H1 (cell line): ENCODE measurements at regions not wholly inside any gene's neighbourhood (a gene's known extent, or its start where the extent isn't known, plus 50 kb on each side); places are given as distances from the start of the nearest gene placed in this dataset.

ENCODE experiments used
- CTCF ChIA-PET: fragments of 300-600 bp; sonication (Branson Sonifier 250); formaldehyde crosslinking; loops from one replicate; lab custom pipeline; 2021; ENCODE audit not compliant: partially characterized antibody; lab: Charles Lee
- POLR2A ChIA-PET: fragments of 300-600 bp; sonication (Branson Sonifier 250); formaldehyde crosslinking; loops from one replicate; lab custom pipeline; 2021; ENCODE audit warnings: inconsistent platforms; ENCODE audit not compliant: partially characterized antibody; lab: Charles Lee
- DNase-seq, 2 experiments: peaks; one replicate each; pipeline versions ENCODE4 v3.0.0 to v3.0.0-alpha.2; 2010 to 2022; ENCODE audit warnings: low spot score in 2 of 2, low read depth in 1 of 2, mixed read lengths in 1 of 2
- FAIRE-seq: peaks from 2 replicates; lab custom pipeline; 2011; peaks lifted over from hg19 to GRCh38; lab: Jason Lieb, UNC
- H2AFZ ChIP-seq: 2 replicates; pipeline ENCODE4 v1.8.1; 2012; ENCODE audit warnings: low read length, inconsistent platforms
- H2AK5ac ChIP-seq: 2 replicates; pipeline ENCODE4 v1.6.1; 2013; ENCODE audit warnings: low read depth, low read length
- H2BK120ac ChIP-seq: replicated peaks from 2 replicates; pipeline ENCODE3; 2013; ENCODE audit warnings: low read depth, low read length, inconsistent platforms
- H2BK12ac ChIP-seq: 2 replicates; pipeline ENCODE4 v1.6.1; 2013; ENCODE audit warnings: low read depth, low read length
- H2BK15ac ChIP-seq: 2 replicates; pipeline ENCODE4 v1.6.1; 2013; ENCODE audit warnings: low read length
- H2BK20ac ChIP-seq: 2 replicates; pipeline ENCODE4 v1.6.1; 2013; ENCODE audit warnings: low read length
- H2BK5ac ChIP-seq: 2 replicates; pipeline ENCODE4 v1.6.1; 2013; ENCODE audit warnings: low read depth, low read length
- H3K14ac ChIP-seq: 2 replicates; pipeline ENCODE4 v1.6.1; 2013; ENCODE audit warnings: inconsistent platforms; ENCODE audit not compliant: insufficient read length
- H3K18ac ChIP-seq: 2 replicates; pipeline ENCODE4 v1.6.1; 2013; ENCODE audit warnings: low read length; ENCODE audit errors: extremely low read depth
- H3K23ac ChIP-seq: 2 replicates; pipeline ENCODE4 v1.6.1; 2013; ENCODE audit warnings: inconsistent platforms; ENCODE audit not compliant: insufficient read length
- H3K23me2 ChIP-seq: 2 replicates; pipeline ENCODE4 v1.6.1; 2013; ENCODE audit warnings: low read depth, low read length
- H3K27ac ChIP-seq: 2 replicates; pipeline ENCODE4 v1.6.1; 2011; ENCODE audit warnings: low read depth, low read length, inconsistent platforms
- H3K27me3 ChIP-seq, 4 experiments: replicated peaks in 1 of 4; 1 replicate in 1 of 4; 2 replicates in 3 of 4; pipeline versions ENCODE4 v1.6.1 to v1.8.1; 2011 to 2013; ENCODE audit warnings: low read length in 3 of 4, mild to moderate bottlenecking in 3 of 4, inconsistent platforms in 2 of 4, mixed read lengths in 2 of 4, moderate library complexity in 1 of 4; ENCODE audit not compliant: control insufficient read depth in 3 of 4, insufficient read depth in 3 of 4; ENCODE audit errors: extremely low read depth in 1 of 4
- H3K36me3 ChIP-seq, 4 experiments: 2 replicates each; pipeline versions ENCODE4 v1.6.1 to v1.8.1; 2011 to 2013; ENCODE audit warnings: mild to moderate bottlenecking in 4 of 4, low read length in 3 of 4, moderate library complexity in 2 of 4, control low read depth in 1 of 4, inconsistent platforms in 1 of 4; ENCODE audit not compliant: insufficient read depth in 4 of 4, control insufficient read depth in 2 of 4
- H3K4ac ChIP-seq: replicated peaks from 2 replicates; pipeline ENCODE3; 2013; ENCODE audit warnings: low read length, low read depth, mixed read lengths, inconsistent platforms; ENCODE audit not compliant: insufficient read length
- H3K4me1 ChIP-seq, 4 experiments: replicated peaks in 1 of 4; 1 replicate in 1 of 4; 2 replicates in 3 of 4; pipeline versions ENCODE4 v1.6.1 to v1.8.1; 2011 to 2013; ENCODE audit warnings: low read length in 3 of 4, inconsistent platforms in 2 of 4, mixed read lengths in 1 of 4; ENCODE audit not compliant: insufficient read depth in 4 of 4, control insufficient read depth in 3 of 4
- H3K4me2 ChIP-seq, 2 experiments: 2 replicates each; pipeline versions ENCODE4 v1.6.1 to v1.8.1; 2011 to 2013; ENCODE audit warnings: low read depth in 2 of 2, low read length in 2 of 2, control low read depth in 1 of 2, inconsistent platforms in 1 of 2, mild to moderate bottlenecking in 1 of 2; ENCODE audit not compliant: insufficient read depth in 1 of 2
- H3K4me3 ChIP-seq, 4 experiments: fragments of 200-600, 300-600 bp in 1 of 4; sonication (generic), shearing (Covaris generic), sonication (Bioruptor Twin) in 1 of 4; 2 replicates each; pipeline versions ENCODE4 v1.5.1 to v1.8.1; 2011 to 2016; ENCODE audit warnings: low read length in 4 of 4, low read depth in 3 of 4, control low read depth in 2 of 4, inconsistent platforms in 2 of 4, mild to moderate bottlenecking in 2 of 4, mixed read lengths in 1 of 4, moderate library complexity in 1 of 4; ENCODE audit not compliant: insufficient read depth in 2 of 4; ENCODE audit errors: extremely low read depth in 1 of 4
- H3K56ac ChIP-seq: replicated peaks from 2 replicates; pipeline ENCODE3; 2013; ENCODE audit warnings: low read depth, mild to moderate bottlenecking, mixed read lengths, low read length, inconsistent platforms; ENCODE audit not compliant: insufficient read length
- H3K79me1 ChIP-seq: 2 replicates; pipeline ENCODE4 v1.6.1; 2013; ENCODE audit warnings: low read depth, low read length, control low read depth
- H3K79me2 ChIP-seq, 2 experiments: 2 replicates each; pipeline versions ENCODE4 v1.6.1 to v1.8.1; 2012 to 2013; ENCODE audit warnings: low read length in 2 of 2, mild to moderate bottlenecking in 2 of 2, inconsistent platforms in 1 of 2; ENCODE audit not compliant: insufficient read depth in 2 of 2, control insufficient read depth in 1 of 2
- H3K9ac ChIP-seq, 4 experiments: replicated peaks in 1 of 4; 1 replicate in 1 of 4; 2 replicates in 3 of 4; pipeline versions ENCODE4 v1.6.1 to v1.8.1; 2011 to 2013; ENCODE audit warnings: low read depth in 3 of 4, low read length in 3 of 4, control low read depth in 2 of 4, mild to moderate bottlenecking in 2 of 4, moderate library complexity in 2 of 4, inconsistent platforms in 1 of 4; ENCODE audit errors: extremely low read depth in 1 of 4
- H3K9me3 ChIP-seq, 2 experiments: 2 replicates each; pipeline versions ENCODE4 v1.6.1 to v1.8.1; 2012 to 2013; ENCODE audit warnings: mild to moderate bottlenecking in 2 of 2, moderate library complexity in 2 of 2, control low read depth in 1 of 2, inconsistent platforms in 1 of 2, low read depth in 1 of 2, low read length in 1 of 2, mixed read lengths in 1 of 2; ENCODE audit not compliant: insufficient read depth in 2 of 2
- H4K20me1 ChIP-seq, 2 experiments: replicated peaks in 1 of 2; 2 replicates each; pipeline versions ENCODE3 to v1.8.1; 2011 to 2013; ENCODE audit warnings: inconsistent platforms in 2 of 2, low read length in 2 of 2, mild to moderate bottlenecking in 1 of 2; ENCODE audit not compliant: insufficient read depth in 2 of 2, control insufficient read depth in 1 of 2
- H4K5ac ChIP-seq: 2 replicates; pipeline ENCODE4 v1.6.1; 2013; ENCODE audit warnings: low read length, low read depth, mixed read lengths, inconsistent platforms; ENCODE audit not compliant: insufficient read length
- H4K8ac ChIP-seq: 2 replicates; pipeline ENCODE4 v1.8.0; 2013; ENCODE audit warnings: mild to moderate bottlenecking, moderate library complexity, low read length, inconsistent platforms; ENCODE audit not compliant: insufficient read depth; ENCODE audit errors: extremely low read depth
- H4K91ac ChIP-seq: replicated peaks from 2 replicates; pipeline ENCODE3; 2013; ENCODE audit warnings: low read length, mixed read lengths, inconsistent platforms; ENCODE audit not compliant: insufficient read length
- ATF3 ChIP-seq: IDR thresholded peaks from 2 replicates; pipeline ENCODE4 v1.6.1; 2011; ENCODE audit warnings: low read depth, mild to moderate bottlenecking, low read length; ENCODE audit not compliant: insufficient read depth
- BCL11A ChIP-seq, 2 experiments: IDR thresholded peaks; one replicate each; pipeline ENCODE4 v1.6.1; 2011; ENCODE audit warnings: low read depth in 2 of 2, low read length in 2 of 2, mild to moderate bottlenecking in 2 of 2
- CHD2 ChIP-seq: IDR thresholded peaks from 2 replicates; pipeline ENCODE4 v1.6.1; 2012; ENCODE audit warnings: low read length, improper control_type of control experiment
- CTBP2 ChIP-seq: IDR thresholded peaks from 2 replicates; pipeline ENCODE4 v1.7.0; 2011; ENCODE audit warnings: borderline replicate concordance, mild to moderate bottlenecking, moderate library complexity, mixed read lengths, low read length; ENCODE audit not compliant: insufficient read depth, insufficient read length
- EZH2 ChIP-seq: fragments of 200-600 bp; sonication (generic); IDR thresholded peaks from 2 replicates; pipeline ENCODE4 v1.7.1; 2012; ENCODE audit warnings: low read depth, mild to moderate bottlenecking, moderate library complexity, low read length, inconsistent platforms; ENCODE audit not compliant: severe bottlenecking
- GABPA ChIP-seq: IDR thresholded peaks from 2 replicates; pipeline ENCODE4 v1.6.1; 2011; ENCODE audit warnings: mild to moderate bottlenecking, low read length, moderate library complexity, borderline replicate concordance; ENCODE audit not compliant: insufficient read depth
- HDAC6 ChIP-seq: IDR thresholded peaks from one replicate; pipeline ENCODE4 v1.7.1; 2012; ENCODE audit warnings: low read depth, mild to moderate bottlenecking, inconsistent platforms, low read length, moderate library complexity
- JUN ChIP-seq: IDR thresholded peaks from 2 replicates; pipeline ENCODE4 v1.6.1; 2011; ENCODE audit warnings: low read depth, mild to moderate bottlenecking, improper control_type of control experiment, low read length
- RFX5 ChIP-seq: IDR thresholded peaks from 2 replicates; pipeline ENCODE4 v1.6.1; 2011; ENCODE audit warnings: low read depth, low read length, improper control_type of control experiment, borderline replicate concordance
- SIX5 ChIP-seq: IDR thresholded peaks from 2 replicates; pipeline ENCODE4 v1.6.1; 2011; ENCODE audit warnings: mild to moderate bottlenecking, low read depth, low read length
- SP1 ChIP-seq: IDR thresholded peaks from 2 replicates; pipeline ENCODE4 v1.6.1; 2011; ENCODE audit warnings: low read depth, low read length
- TAF1 ChIP-seq: IDR thresholded peaks from 2 replicates; pipeline ENCODE4 v1.6.1; 2011; ENCODE audit warnings: mild to moderate bottlenecking, low read depth, low read length
- ZNF274 ChIP-seq: IDR thresholded peaks from 2 replicates; pipeline ENCODE4 v1.7.0; 2012; ENCODE audit warnings: low read length, borderline replicate concordance; ENCODE audit errors: extremely low read depth
- WGBS, 2 experiments: shearing (Covaris generic) in 1 of 2; methylation state at CpG; one replicate each; pipeline versions ENCODE4 v1.1.6 to v1.1.7; 2013 to 2015; ENCODE audit warnings: low lambda C conversion rate in 2 of 2, mixed read lengths in 2 of 2, inconsistent platforms in 1 of 2, low coverage in 1 of 2, missing lambda C conversion rate in 1 of 2; ENCODE audit not compliant: insufficient replicate concordance in 2 of 2, insufficient coverage in 1 of 2, insufficient read length in 1 of 2; ENCODE audit errors: extremely low coverage in 1 of 2, missing lambda C conversion rate in 1 of 2; 5-methylcytosine and 5-hydroxymethylcytosine counted together

GRCh38 chrX:26375346-26375745 lies 159.4 kb downstream of the MAGEB5 start:
- Histone ChIP-seq H3K9ac (no peak overlapping the region), H4K91ac (no peak overlapping the region), H2BK12ac (no peak overlapping the region), H3K9me3 (no peaks in the 10 kb centered on the region), H2BK20ac (no peak overlapping the region), H4K8ac (no peak overlapping the region), H3K14ac (no peak overlapping the region), H3K56ac (no peak overlapping the region), H3K4me3 (no peak overlapping the region), H3K4me2 (no peak overlapping the region), H2BK5ac (no peak overlapping the region), H3K23me2 (no peaks in the 10 kb centered on the region), H4K20me1 (no peaks in the 10 kb centered on the region), H3K79me1 (no peaks in the 10 kb centered on the region), H2BK15ac (no peak overlapping the region), H2AFZ (no peak overlapping the region), H2AK5ac (no peak overlapping the region), H3K4ac (no peak overlapping the region), H3K18ac (no peak overlapping the region), H2BK120ac (no peak overlapping the region), H3K23ac (no peak overlapping the region), H3K79me2 (no peaks in the 10 kb centered on the region), H3K27ac (no peak overlapping the region), H3K4me1 (no peaks in the 10 kb centered on the region; a peak in 1 of 7 replicates), H3K27me3 (no peaks in the 10 kb centered on the region), H4K5ac (no peak overlapping the region), H3K36me3 (no peaks in the 10 kb centered on the region)
- ChIA-PET CTCF (no interaction called here), POLR2A (no interaction called here)
- no peak for FAIRE-seq
- TF ChIP-seq GABPA (no peak), JUN (no peak), CTBP2 (no peak), TAF1 (no peak), SP1 (no peak), ATF3 (no peak), CHD2 (no peak), SIX5 (no peak), BCL11A (IDR thresholded peaks at IDR 0.05; ENCODE audit: low read depth in 2 of 2, low read length in 2 of 2) (no peak), HDAC6 (no peak), EZH2 (no peak), RFX5 (no peak), ZNF274 (no peak)
- DNase-seq = no peak
- WGBS, 2 experiments = 94% methylated on average over 3 of the region's 3 CpGs; no CpG with 5 or more reads in 1 of the 2 experiments
